Thoracic aorta (tissue), 2 donors: ENCODE measurements at regions not wholly inside any gene's neighbourhood (a gene's known extent, or its start where the extent isn't known, plus 50 kb on each side); places are given as distances from the start of the nearest gene placed in this dataset.
"Not testable (repeated sequence)": the region's sequence is repeated elsewhere in the genome, so short reads cannot be mapped to it uniquely, and the experiment has no call there.

Experiments
- ATAC-seq: fragments of 150-250 bp; one replicate; pipeline ENCODE4 v1.8.0; 2017; ENCODE audit warnings: low read depth; ENCODE audit not compliant: insufficient number of reproducible peaks, low FRiP score
- DNase-seq: peaks from one replicate; pipeline ENCODE4 v3.0.0-alpha.2; 2020; ENCODE audit warnings: low spot score
- H3K27ac ChIP-seq, 2 donors: fragments of 200-600 bp; sonication (generic); 1 replicate in 1 of 2; 2 replicates in 1 of 2; pipeline ENCODE4 v1.5.1; 2016; ENCODE audit warnings: mild to moderate bottlenecking in 2 of 2, moderate library complexity in 2 of 2
- H3K27me3 ChIP-seq: fragments of 200-600 bp; sonication (generic); replicated peaks from 2 replicates; pipeline ENCODE4 v1.6.0; 2016; ENCODE audit warnings: mild to moderate bottlenecking; ENCODE audit not compliant: insufficient read depth
- H3K36me3 ChIP-seq: fragments of 200-600 bp; sonication (generic); one replicate; pipeline ENCODE4 v1.5.1; 2016
- H3K4me1 ChIP-seq, 2 donors: fragments of 200-600 bp; sonication (generic); 1 replicate in 1 of 2; 2 replicates in 1 of 2; pipeline versions ENCODE4 v1.5.1 to v1.6.0; 2016; ENCODE audit warnings: low read depth in 2 of 2, mild to moderate bottlenecking in 1 of 2; ENCODE audit not compliant: control insufficient read depth in 1 of 2
- H3K4me3 ChIP-seq: fragments of 200-600 bp; sonication (generic); 2 replicates; pipeline ENCODE4 v1.5.1; 2016; ENCODE audit warnings: mild to moderate bottlenecking
- H3K9me3 ChIP-seq: fragments of 200-600 bp; sonication (generic); 2 replicates; pipeline ENCODE4 v1.5.1; 2016
- TF ChIP-seq, protein P1 (sequence below): fragments of 200-600 bp; sonication (generic); IDR thresholded peaks from one replicate; pipeline ENCODE4 v1.5.1; 2019; ENCODE audit warnings: antibody characterized with exemption

DNA sequence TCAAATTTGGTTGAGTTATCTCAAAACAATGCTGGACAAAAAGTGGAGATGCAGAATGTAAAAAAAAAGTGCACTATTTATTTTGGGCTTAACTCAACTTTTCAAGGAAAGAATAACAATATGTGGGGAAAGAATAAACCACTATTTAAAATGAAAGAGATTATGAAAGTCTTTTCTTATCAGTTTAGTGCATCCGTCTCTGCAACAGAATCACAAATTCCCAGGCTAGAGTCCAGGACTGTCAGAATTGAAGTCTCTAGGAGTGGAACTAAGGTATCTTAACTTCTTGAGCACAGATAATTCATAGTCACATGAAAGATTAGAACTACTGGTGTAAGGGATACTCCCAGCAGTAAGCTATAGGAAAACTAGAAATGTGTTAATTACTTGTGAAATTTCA is 1200.3 kb upstream of the LRRN3 start:
- DNase-seq (no peak), ATAC-seq (no peak)
- no peaks in the 10 kb centered on the region for H3K36me3 ChIP-seq
- no peaks in the 10 kb centered on the region for H3K9me3 ChIP-seq
- no peaks in the 10 kb centered on the region for H3K4me1 ChIP-seq
- no peaks in the 10 kb centered on the region for H3K27me3 ChIP-seq
- no peak overlapping the region for H3K4me3 ChIP-seq
- H3K27ac ChIP-seq = no peak overlapping the region
- TF ChIP-seq, protein P1, sequence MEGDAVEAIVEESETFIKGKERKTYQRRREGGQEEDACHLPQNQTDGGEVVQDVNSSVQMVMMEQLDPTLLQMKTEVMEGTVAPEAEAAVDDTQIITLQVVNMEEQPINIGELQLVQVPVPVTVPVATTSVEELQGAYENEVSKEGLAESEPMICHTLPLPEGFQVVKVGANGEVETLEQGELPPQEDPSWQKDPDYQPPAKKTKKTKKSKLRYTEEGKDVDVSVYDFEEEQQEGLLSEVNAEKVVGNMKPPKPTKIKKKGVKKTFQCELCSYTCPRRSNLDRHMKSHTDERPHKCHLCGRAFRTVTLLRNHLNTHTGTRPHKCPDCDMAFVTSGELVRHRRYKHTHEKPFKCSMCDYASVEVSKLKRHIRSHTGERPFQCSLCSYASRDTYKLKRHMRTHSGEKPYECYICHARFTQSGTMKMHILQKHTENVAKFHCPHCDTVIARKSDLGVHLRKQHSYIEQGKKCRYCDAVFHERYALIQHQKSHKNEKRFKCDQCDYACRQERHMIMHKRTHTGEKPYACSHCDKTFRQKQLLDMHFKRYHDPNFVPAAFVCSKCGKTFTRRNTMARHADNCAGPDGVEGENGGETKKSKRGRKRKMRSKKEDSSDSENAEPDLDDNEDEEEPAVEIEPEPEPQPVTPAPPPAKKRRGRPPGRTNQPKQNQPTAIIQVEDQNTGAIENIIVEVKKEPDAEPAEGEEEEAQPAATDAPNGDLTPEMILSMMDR = no peak

DNA sequence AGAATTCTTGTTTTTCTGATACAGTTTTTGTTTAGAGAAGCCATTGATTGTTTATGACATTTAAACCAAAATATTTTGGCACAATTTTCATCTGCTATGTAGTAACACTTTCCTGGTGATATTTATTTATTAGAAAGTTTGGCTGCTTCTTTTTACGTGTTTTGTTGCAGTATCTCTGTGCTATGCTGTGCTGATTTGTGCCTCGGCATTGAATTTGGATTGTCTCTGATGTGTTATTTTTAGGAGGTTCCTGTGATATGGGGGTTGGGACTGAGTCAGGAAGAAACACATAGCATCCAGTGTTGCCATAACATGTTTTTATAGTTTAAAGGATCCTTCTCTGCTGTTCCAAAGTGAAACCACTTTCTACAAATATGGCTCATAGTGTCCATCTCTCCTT is 1197.7 kb upstream of the LRRN3 start:
- TF ChIP-seq, protein P1 = no peak
- Histone ChIP-seq H3K27me3 (no peaks in the 10 kb centered on the region), H3K27ac (no peak overlapping the region), H3K36me3 (no peaks in the 10 kb centered on the region), H3K9me3 (no peaks in the 10 kb centered on the region), H3K4me3 (peak overlapping the region; percentile 7), H3K4me1 (no peaks in the 10 kb centered on the region)
- ATAC-seq (no peak), DNase-seq (no peak)

DNA sequence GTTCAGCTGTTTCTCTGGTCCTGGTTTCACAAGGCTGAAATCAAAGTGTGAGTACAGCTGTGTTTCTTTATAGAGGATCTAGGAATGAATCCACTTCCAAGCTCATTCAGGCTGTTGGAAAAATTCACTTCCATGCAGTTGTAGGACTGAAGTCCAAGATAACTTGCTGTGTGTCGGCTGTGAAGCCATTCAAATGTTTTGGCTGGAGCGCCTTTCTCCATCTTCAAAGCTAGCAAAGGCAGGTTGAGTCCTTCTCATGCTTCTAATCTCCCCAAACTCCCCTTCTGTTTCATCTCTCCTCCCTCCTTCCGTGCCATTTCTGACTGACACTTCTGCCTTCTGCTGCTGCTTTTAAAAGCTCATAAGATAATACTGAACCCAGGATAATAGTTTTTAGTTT is 1195.4 kb upstream of the LRRN3 start:
- DNase-seq = no peak
- H3K27ac ChIP-seq = no peak overlapping the region
- H3K27me3 ChIP-seq = no peaks in the 10 kb centered on the region
- no peak overlapping the region for H3K4me3 ChIP-seq
- H3K4me1 ChIP-seq = no peaks in the 10 kb centered on the region
- H3K36me3 ChIP-seq = no peaks in the 10 kb centered on the region
- TF ChIP-seq, protein P1 = no peak
- ATAC-seq = no peak
- no peaks in the 10 kb centered on the region for H3K9me3 ChIP-seq

DNA sequence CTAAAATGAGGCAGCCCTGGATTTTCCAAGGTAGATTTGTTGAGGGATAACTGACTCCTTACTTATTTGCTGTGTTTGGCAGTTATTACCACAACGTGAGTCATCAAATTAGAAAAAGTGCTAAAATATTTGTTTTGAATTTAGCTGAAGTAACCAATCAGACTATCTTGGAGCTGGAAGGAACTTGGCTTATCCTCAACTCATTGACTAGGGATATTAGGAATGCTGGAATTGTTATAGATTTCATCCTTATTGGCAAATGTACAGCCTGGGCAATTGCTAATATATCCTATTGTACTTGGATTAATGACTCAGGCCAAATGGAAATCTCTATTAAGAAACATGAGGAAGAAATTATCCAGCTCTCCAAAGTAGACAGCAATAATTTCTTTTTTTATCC is 1189.0 kb upstream of the LRRN3 start:
- no peak for DNase-seq

DNA sequence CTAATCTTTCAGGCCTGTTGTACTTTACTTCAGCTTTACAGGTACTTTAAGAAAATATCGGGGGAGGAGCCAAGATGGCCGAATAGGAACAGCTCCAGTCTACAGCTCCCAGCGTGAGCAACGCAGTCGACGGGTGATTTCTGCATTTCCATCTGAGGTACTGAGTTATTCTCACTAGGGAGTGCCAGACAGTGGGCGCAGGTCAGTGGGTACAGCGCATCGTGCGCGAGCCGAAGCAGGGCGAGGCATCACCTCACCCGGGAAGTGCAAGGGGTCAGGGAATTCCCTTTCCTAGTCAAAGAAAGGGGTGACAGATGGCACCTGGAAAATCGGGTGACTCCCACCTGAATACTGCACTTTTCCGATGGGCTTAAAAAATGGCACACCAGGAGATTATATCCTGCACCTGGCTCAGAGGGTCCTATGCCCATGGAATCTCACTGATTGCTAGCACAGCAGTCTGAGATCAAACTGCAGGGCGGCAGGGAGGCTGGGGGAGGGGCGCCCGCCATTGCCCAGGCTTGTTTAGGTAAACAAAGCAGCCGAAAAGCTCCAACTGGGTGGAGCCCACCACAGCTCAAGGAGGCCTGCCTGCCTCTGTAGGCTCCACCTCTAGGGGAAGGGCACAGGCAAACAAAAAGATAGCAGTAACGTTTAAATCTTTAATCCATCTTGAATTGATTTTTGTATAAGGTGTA is 1185.4 kb upstream of the LRRN3 start:
- not testable (repeated sequence) for H3K36me3 ChIP-seq, H3K4me3 ChIP-seq, H3K4me1 ChIP-seq, H3K27me3 ChIP-seq, ATAC-seq, H3K9me3 ChIP-seq, H3K27ac ChIP-seq, DNase-seq

More for the DNA sequence above, 1189.0 kb upstream of the LRRN3 start:
- no peaks in the 10 kb centered on the region for H3K9me3 ChIP-seq
- no peaks in the 10 kb centered on the region for H3K27me3 ChIP-seq
- no peak overlapping the region for H3K4me3 ChIP-seq
- no peaks in the 10 kb centered on the region for H3K4me1 ChIP-seq
- no peak overlapping the region for H3K27ac ChIP-seq
- TF ChIP-seq, protein P1 = no peak
- no peaks in the 10 kb centered on the region for H3K36me3 ChIP-seq
- ATAC-seq = no peak

DNA sequence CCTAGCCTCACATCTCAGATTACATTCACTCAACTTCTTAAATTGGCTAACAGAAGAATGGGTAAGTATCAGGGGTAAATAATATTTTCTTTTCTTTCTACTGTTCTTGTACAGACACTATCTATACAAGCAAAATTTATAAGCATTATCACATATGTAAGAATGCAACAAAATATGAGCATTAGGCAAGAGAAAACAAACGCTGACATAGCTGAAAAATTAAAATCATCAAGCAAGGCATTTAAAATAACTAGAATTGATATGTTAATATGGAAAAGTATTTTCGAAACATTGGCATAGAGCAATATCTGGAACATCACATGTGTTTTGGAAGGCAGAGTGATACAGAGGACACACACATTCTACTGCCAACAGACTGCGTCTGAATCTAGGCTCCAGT is 1175.3 kb upstream of the LRRN3 start:
- ATAC-seq (no peak), DNase-seq (no peak)
- H3K27me3 ChIP-seq = no peaks in the 10 kb centered on the region
- H3K27ac ChIP-seq = no peak overlapping the region
- H3K9me3 ChIP-seq = no peaks in the 10 kb centered on the region
- no peaks in the 10 kb centered on the region for H3K36me3 ChIP-seq
- TF ChIP-seq, protein P1 = no peak
- H3K4me3 ChIP-seq = no peak overlapping the region
- no peaks in the 10 kb centered on the region for H3K4me1 ChIP-seq
